GM19239 (cell line): ENCODE measurements at regions not wholly inside any gene's neighbourhood (a gene's known extent, or its start where the extent isn't known, plus 50 kb on each side); places are given as distances from the start of the nearest gene placed in this dataset.

ENCODE experiments used
- DNase-seq: peaks from one replicate; pipeline ENCODE4 v3.0.0; 2011; ENCODE audit warnings: low spot score; ENCODE audit not compliant: insufficient read length
- FAIRE-seq: peaks from 2 replicates; lab custom pipeline; 2011; peaks lifted over from hg19 to GRCh38; lab: Jason Lieb, UNC

- FAIRE-seq: no peak
- no peak for DNase-seq
Observed at GRCh38 chr16:5468488-5468887, 370.9 kb upstream of the EEF2KMT start.

DNA sequence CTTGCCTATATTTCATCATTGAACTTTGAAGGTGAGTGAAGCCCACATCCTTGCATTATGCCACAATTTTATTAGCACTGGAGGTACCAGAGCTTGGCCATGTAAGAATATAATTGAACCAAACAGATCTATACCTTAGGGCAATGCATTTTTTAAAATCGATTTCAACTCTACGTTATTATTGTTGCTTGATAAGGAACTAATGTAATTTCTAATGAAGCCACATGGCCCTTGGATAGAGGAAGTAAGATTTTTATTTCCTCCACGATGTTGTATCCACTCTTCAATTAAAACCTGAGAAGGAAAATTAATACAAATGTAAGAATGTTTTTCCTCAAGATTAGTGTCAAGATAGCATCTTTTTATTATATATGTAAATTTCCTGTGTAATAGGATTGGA is 370.0 kb upstream of the EEF2KMT start:
- DNase-seq (no peak), FAIRE-seq (no peak)

DNA sequence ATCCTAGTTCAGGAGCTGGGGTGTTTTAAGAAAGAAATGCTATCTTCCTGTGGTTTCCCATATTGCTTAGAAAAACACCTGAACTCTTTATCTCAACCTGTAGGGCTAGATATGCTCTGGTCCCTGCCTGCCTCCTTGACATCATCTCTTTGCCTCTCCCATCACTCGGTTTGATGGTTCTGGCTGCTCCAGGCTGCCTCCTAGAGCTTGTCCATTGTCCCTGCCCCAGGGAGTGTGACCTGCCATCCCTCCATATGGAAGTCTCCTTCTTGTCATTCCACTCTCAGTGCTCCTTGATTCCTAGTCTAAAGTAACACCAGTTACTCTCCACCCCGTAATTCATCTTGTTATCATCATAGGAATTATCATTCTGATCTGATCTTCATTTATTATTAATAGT is 369.0 kb upstream of the EEF2KMT start:
- FAIRE-seq: no peak

GRCh38 chr16:5465714-5466113 is 368.1 kb upstream of the EEF2KMT start:
- FAIRE-seq (no peak), DNase-seq (no peak)

More for the DNA sequence above, 369.0 kb upstream of the EEF2KMT start:
- no peak for DNase-seq

DNA sequence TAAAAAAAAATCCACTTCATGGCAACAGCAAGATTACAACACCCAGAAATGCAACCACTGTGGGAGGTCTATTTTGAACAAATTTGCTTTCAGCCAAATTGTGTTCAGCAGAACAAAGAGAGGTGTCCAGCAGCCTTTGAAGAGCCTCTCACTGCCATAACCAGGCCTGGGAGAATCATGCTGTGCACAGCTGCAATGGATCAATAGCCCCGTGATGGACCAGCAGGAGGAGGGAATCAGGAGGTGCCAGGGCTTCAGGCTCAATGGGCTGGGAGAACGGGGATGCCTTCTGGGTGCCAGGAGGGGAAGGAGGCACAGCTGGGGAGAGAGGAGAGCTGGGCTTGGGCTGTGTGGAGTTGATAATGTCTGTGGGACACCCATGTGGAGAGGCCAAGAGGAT is 366.2 kb upstream of the EEF2KMT start:
- DNase-seq: no peak
- no peak for FAIRE-seq

GRCh38 chr16:5461574-5461973 is 364.0 kb upstream of the EEF2KMT start:
- FAIRE-seq: no peak
- DNase-seq: no peak

DNA sequence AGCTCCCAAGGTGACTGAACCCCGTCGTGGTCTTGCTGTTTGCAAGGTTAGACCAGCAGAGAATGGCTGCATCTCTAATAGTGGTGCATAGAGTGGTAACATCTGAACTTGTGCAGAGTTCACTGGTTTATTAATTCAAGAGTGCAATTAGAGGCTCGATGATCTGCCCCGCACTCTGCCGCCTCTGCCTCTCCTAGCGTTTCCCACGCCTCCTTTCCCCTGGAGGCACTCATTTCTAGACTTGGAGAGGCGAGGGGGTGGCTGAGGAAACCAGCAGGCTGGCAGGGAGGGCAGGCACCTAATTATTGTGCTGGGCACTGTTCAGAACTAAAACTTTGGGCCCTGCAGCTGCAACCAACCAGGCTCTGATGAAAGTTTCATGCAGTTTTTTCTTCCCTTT is 363.5 kb upstream of the EEF2KMT start:
- FAIRE-seq: no peak
- DNase-seq: no peak

- FAIRE-seq (no peak), DNase-seq (no peak)
Observed at GRCh38 chr16:5460701-5461100, 363.1 kb upstream of the EEF2KMT start.

DNA sequence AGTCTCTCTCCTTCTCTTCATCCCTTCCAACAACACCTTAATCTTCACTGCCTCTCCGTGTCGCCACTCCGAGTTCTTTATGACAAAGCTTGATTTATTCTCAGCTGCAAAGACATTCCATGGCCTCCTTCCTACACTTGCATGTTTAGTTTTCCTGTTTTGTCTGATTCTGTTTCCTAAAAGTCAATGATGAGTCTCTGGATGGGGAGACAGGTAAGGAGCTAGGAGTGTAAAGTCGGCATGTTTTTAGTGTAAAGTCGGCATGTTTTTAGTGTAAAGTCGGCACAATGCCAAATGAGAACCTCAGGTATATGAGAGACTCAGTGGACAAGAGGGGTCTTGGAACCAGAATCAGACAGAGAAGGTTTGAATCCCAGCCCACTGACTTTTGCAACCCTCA is 362.3 kb upstream of the EEF2KMT start:
- FAIRE-seq (no peak), DNase-seq (no peak)

- DNase-seq: no peak
- no peak for FAIRE-seq
Observed at GRCh38 chr16:5455110-5455509, 357.5 kb upstream of the EEF2KMT start.

- DNase-seq (no peak), FAIRE-seq (no peak)
Observed at GRCh38 chr16:5454349-5454748, 356.8 kb upstream of the EEF2KMT start.

GRCh38 chr16:5451641-5452040 is 354.0 kb upstream of the EEF2KMT start:
- no peak for DNase-seq
- FAIRE-seq: no peak

DNA sequence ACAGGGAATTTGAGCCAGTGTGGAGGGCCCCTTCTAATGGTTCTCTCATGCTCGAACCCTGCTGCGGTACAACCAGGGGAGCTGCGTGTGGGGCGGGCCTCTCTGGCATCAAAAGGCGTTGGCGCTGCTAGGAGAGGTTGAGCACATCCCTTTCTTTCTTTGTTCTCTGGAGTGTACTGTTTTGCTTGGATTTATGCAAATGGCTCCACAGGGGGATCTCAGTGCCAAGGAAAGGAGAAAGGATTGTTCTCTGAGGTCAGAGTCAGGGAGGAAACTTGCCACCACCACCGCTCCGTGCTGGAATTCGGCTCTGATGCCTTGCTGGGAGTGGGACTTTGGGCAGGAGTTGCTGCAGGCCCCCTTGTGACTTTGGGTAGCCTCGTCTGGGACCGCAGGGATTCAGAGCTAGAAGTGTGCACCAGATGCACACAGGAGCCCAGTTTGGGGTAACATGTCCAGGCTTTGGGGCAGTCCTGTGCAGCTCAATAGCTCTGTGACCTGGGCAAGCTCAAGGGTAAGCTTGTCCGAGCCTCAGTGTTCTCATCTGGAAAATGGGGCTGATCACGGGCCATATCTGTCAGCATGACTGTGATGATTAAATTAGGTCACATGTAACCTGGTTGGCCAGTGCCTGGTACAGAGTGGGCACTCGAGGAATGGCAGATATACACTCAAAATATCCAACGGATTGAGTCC is 353.0 kb upstream of the EEF2KMT start:
- DNase-seq: no peak

GRCh38 chr16:5449901-5450300 is 352.3 kb upstream of the EEF2KMT start:
- FAIRE-seq (no peak), DNase-seq (no peak)

More for the DNA sequence above, 353.0 kb upstream of the EEF2KMT start:
- FAIRE-seq: no peak

DNA sequence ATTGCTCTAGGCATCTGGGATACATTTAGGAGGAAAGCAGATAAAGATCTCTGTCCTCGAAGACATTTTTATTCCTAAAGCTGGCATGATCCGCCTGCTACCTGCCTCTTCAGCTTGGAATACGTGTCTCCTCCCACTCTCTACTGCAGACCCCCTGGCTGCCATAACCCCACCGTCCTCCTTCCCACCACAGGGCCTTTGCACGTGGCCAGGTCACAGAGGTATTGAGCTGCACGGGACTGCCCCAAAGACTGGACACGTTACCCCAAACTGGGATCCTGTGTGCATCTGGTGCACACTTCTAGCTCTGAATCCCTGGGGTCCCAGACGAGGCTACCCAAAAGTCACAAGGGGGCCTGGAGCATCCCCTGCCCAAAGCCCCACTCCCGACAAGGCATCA is 351.2 kb upstream of the EEF2KMT start:
- DNase-seq (no peak), FAIRE-seq (no peak)

- DNase-seq (no peak), FAIRE-seq (no peak)
Observed at GRCh38 chr16:5447734-5448133, 350.1 kb upstream of the EEF2KMT start.

DNA sequence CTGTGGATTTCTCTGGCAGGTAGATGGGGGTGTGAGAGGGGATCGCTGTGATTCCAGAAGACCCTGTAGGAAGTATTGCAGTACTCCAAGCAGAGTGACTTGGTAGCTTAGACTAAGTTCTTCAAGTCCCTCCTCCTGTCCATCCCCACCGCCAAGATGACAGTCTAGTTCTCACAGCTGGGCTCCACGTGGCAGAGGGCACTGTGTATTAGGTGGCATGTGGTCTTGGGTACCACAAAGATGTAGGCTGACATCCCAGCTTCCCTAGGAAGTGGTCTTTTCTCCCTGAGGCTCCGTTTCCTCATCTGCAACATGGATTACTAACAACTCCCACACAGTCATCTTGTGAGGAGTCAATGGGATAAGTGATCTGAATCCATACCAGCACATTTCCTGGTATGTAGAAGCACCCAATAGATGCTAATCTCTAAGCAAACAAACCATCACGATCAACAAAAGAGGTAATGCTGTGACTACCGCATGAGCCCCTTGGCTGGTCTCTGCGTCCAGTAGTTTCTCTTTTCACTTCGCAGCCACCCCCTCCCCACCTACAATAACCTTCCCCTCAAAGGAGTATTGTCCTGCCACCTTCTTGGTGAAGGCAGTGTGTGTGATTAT is 349.1 kb upstream of the EEF2KMT start:
- FAIRE-seq (no peak), DNase-seq (no peak)

DNA sequence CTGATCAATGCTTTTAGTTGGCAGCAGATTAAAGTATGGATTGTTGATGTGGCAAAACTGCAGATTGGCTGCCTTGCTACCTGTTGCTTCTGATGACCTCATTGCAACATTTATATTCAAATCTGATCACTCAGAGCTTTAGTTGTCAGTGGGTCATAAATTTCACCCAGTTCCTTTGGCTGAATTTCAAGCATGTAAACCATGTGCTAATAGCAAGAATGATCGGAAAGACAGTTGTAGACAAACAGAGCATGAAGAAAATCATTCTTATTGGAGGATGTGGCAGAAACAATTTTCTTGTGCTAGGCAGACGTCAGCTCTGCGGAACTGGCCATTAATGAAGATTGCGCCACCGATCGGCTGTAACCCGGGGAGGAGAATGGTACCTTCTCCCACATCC is 346.6 kb upstream of the EEF2KMT start:
- DNase-seq (no peak), FAIRE-seq (no peak)

DNA sequence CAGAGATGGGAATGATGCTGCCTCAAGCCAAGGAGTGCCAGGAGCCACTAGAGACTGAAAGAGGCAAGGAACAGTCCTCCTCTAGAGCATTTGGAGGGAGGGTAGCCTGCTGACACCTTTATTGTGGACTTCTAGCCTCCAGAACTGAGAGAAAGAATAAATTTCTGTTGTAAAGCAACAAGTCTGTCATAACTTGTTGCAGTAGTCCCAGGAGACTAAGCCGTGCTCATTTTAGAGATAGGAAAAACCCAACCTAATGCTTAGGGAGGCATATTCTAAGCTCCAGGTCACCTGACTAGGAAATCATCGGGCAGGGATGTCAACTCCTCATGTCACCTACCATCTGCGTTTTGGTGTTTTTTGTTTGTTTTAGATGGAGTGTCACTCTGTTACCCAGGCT is 345.4 kb upstream of the EEF2KMT start:
- DNase-seq: no peak
- FAIRE-seq: no peak

DNA sequence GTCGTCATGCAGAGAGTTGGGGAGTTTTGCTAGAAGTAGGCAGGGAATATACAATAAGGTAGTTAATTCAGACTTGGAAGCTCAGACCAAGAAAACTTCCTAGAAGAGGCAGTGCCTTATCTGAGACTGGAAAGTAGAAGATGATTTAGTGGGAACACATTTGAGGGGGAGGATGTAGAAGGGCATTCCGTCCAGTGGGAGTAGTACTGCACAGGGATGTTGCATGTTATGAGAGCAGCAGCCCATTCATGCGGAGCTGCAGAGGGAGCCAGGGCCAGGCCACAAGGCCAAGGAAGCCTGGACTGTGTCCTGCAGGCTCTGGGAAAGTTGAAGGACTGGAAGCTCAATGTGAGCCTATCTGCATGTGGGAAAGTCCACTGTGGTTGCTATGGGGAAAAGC is 344.5 kb upstream of the EEF2KMT start:
- no peak for DNase-seq
- FAIRE-seq: no peak

DNA sequence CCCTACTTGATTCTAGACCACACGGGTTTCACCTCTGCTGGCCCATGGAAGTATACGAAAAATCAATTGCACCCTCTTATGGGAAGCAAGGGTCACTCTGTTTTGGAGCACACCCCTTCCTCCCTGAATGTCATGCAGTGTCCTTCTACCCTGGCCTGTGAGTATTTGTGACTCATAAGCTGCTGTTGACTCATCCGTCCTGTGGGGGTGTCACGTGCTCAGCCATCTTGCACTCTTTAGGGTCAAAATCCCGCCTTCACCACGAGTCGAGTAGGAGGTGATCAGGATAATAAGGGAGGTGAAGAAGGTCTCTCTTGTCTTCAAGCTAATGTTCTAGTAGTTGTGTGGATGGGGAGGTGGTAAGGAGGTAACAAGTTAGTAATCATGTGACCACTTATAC is 341.0 kb upstream of the EEF2KMT start:
- FAIRE-seq: no peak
- DNase-seq: no peak

DNA sequence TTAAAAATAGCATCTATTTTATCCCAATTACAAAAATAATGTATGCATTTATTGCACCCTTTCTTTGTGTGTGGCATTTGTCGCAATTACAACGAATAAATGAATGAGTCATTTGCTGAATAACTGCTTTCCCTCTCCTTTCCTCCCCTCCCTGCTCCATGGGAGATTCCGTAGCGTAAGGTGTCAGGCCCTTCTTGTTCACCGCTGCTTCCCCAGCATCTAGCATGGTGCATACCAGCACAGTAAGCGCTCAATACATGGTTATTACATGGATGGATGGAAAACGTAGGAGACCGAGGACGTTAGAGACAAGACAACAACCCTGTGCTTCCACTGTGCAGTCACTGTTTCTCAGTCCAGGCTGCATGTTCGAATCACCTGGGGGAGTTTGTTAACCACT is 336.0 kb upstream of the EEF2KMT start:
- FAIRE-seq (no peak), DNase-seq (no peak)
